PFSK-1 (cell line): ENCODE measurements at regions not wholly inside any gene's neighbourhood (a gene's known extent, or its start where the extent isn't known, plus 50 kb on each side); places are given as distances from the start of the nearest gene placed in this dataset.

Source experiments
- FOXP2 ChIP-seq: optimal IDR thresholded peaks from 2 replicates; pipeline ENCODE3; 2011; ENCODE audit warnings: borderline replicate concordance, control low read depth, inconsistent platforms; ENCODE audit not compliant: insufficient read depth; ENCODE audit errors: extremely low read length, extremely low read depth
- POLR2AphosphoS5 ChIP-seq: IDR thresholded peaks from 2 replicates; pipeline ENCODE4 v1.6.1; 2012; ENCODE audit warnings: low read depth, mild to moderate bottlenecking, control low read depth, low read length, moderate library complexity
- REST ChIP-seq, 2 experiments: IDR thresholded peaks; 2 replicates each; pipeline versions ENCODE4 v1.6.1 to v1.8.0; 2011 to 2012; ENCODE audit warnings: low read depth in 2 of 2, low read length in 2 of 2, control low read depth in 1 of 2, inconsistent platforms in 1 of 2, mild to moderate bottlenecking in 1 of 2, moderate library complexity in 1 of 2; ENCODE audit not compliant: insufficient read depth in 1 of 2
- SIN3A ChIP-seq: IDR thresholded peaks from 2 replicates; pipeline ENCODE4 v1.6.1; 2012; ENCODE audit warnings: mild to moderate bottlenecking, low read length, moderate library complexity, borderline replicate concordance; ENCODE audit not compliant: insufficient read depth
- TAF1 ChIP-seq: IDR thresholded peaks from 2 replicates; pipeline ENCODE4 v1.6.1; 2012; ENCODE audit warnings: low read length, control low read depth, borderline replicate concordance; ENCODE audit not compliant: insufficient read depth

GRCh38 chr5:61263072-61263471 is 69.0 kb upstream of the ZSWIM6 start:
- no peak for TF ChIP-seq SIN3A
- TF ChIP-seq FOXP2: no peak
- TF ChIP-seq REST (IDR thresholded peaks at IDR 0.05; ENCODE audit: insufficient read depth in 1 of 2, low read depth in 2 of 2, low read length in 2 of 2): no peak
- no peak for TF ChIP-seq POLR2AphosphoS5
- no peak for TF ChIP-seq TAF1

DNA sequence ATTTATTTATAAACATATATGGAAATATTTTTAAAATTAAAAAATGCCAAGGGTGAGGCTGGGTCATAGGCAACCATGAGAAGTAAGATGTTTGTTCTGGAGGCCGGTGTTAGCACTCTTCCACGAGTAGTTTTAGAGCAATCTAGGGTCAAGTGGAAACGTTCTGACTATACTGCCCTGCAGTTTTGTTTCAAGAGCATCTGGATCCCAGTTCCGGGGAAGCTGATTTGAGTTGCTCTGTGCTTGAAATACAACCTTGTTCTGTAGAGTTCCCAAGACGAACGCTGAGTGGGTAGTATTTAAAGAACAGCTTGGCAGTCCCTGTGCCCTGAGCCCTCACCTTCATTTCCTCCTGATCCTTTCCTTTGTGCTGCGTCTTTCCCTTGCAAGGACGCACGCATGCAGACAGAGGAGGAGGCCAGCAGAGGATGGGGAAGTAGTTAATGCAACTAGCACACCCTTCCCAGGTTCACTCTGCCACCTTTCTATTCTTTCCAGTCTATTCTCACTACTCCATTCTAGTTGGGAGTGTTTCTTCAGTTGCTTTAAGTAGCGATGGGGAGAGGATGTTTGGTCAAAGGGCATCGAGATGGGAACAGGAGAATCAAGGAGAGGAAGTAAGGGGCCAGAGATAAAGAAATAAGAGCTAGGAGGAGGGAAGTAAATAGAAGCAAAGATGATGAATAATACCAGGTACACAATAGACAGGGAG is 68.3 kb upstream of the ZSWIM6 start:
- TF ChIP-seq REST (IDR thresholded peaks at IDR 0.05; ENCODE audit: insufficient read depth in 1 of 2, low read depth in 2 of 2, low read length in 2 of 2): no peak
- no peak for TF ChIP-seq FOXP2
- TF ChIP-seq TAF1: no peak
- no peak for TF ChIP-seq SIN3A
- no peak for TF ChIP-seq POLR2AphosphoS5

GRCh38 chr5:61264273-61264661 is 67.8 kb upstream of the ZSWIM6 start:
- TF ChIP-seq SIN3A (no peak), FOXP2 (no peak), REST (IDR thresholded peaks at IDR 0.05; ENCODE audit: insufficient read depth in 1 of 2, low read depth in 2 of 2, low read length in 2 of 2) (no peak), TAF1 (no peak), POLR2AphosphoS5 (no peak)

- TF ChIP-seq REST (IDR thresholded peaks at IDR 0.05; ENCODE audit: insufficient read depth in 1 of 2, low read depth in 2 of 2, low read length in 2 of 2) (no peak), SIN3A (no peak), TAF1 (no peak), FOXP2 (no peak), POLR2AphosphoS5 (no peak)
Observed at GRCh38 chr5:61267116-61267515, 64.9 kb upstream of the ZSWIM6 start.

DNA sequence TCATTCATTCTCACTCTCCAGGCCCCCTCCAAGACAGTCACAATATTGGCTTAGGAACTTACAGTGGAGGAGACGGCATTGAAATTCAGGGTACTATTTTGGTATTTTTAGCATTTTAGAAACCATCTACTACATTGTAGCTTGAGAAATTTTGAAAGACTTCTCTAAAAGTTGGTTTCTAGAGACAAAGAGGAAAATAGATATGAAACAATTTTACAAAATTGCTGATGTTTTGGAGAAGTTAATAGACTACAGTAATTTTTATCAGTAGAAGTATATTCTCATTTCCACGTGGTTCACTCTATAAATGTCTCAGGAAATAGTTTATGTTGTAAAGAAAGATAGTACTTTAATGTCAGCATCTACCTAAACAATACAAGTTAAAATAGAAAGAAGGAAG is 63.2 kb upstream of the ZSWIM6 start:
- TF ChIP-seq POLR2AphosphoS5: no peak
- TF ChIP-seq REST (IDR thresholded peaks at IDR 0.05; ENCODE audit: insufficient read depth in 1 of 2, low read depth in 2 of 2, low read length in 2 of 2): no peak
- no peak for TF ChIP-seq FOXP2
- TF ChIP-seq TAF1: no peak
- TF ChIP-seq SIN3A: no peak
